NCI-H748 (cell line): ENCODE measurements at regions not wholly inside any gene's neighbourhood (a gene's known extent, or its start where the extent isn't known, plus 50 kb on each side); places are given as distances from the start of the nearest gene placed in this dataset.
"Not testable (repeated sequence)": the region's sequence is repeated elsewhere in the genome, so short reads cannot be mapped to it uniquely, and the experiment has no call there.

Experiments used
- DNase-seq: peaks from one replicate; lab custom pipeline; 2025; ENCODE audit not compliant: unreplicated experiment; lab: John Stamatoyannopoulos, UW

GRCh38 chr16:54879681-54880080, 51.0 kb upstream of the IRX5 start:
- DNase-seq, result no peak

GRCh38 chr16:54878301-54878700, 52.4 kb upstream of the IRX5 start:
- no peak for DNase-seq

- DNase-seq, result no peak
These were observed 55.2 kb upstream of the IRX5 start for GRCh38 chr16:54875443-54875842.

GRCh38 chr16:54873716-54874373, 56.8 kb upstream of the IRX5 start:
- DNase-seq, result not testable (repeated sequence)

GRCh38 chr16:54873071-54873470, 57.6 kb upstream of the IRX5 start:
- DNase-seq, result no peak

- DNase-seq, result no peak
These were observed 60.5 kb upstream of the IRX5 start for GRCh38 chr16:54870151-54870550.

- DNase-seq, result no peak
These were observed 63.3 kb upstream of the IRX5 start for GRCh38 chr16:54867302-54867832.

GRCh38 chr16:54862529-54862928, 68.1 kb upstream of the IRX5 start:
- peak; percentile 41 for DNase-seq

GRCh38 chr16:54856871-54857270, 73.8 kb upstream of the IRX5 start:
- DNase-seq, result no peak

- DNase-seq, result no peak
These were observed 83.1 kb upstream of the IRX5 start for GRCh38 chr16:54847609-54848008.

- no peak for DNase-seq
These were observed 83.5 kb upstream of the IRX5 start for GRCh38 chr16:54847207-54847606.

- DNase-seq, result no peak
These were observed 83.9 kb upstream of the IRX5 start for GRCh38 chr16:54846766-54847165.

GRCh38 chr16:54843424-54843750, 87.3 kb upstream of the IRX5 start:
- no peak for DNase-seq

GRCh38 chr16:54842743-54843423, 87.8 kb upstream of the IRX5 start:
- no peak for DNase-seq

- no peak for DNase-seq
These were observed 101.0 kb upstream of the IRX5 start for GRCh38 chr16:54829691-54830090.

- DNase-seq, result no peak
These were observed 107.8 kb upstream of the IRX5 start for GRCh38 chr16:54822892-54823291.

GRCh38 chr16:54822492-54822891, 108.2 kb upstream of the IRX5 start:
- no peak for DNase-seq

GRCh38 chr16:54821731-54822130, 108.9 kb upstream of the IRX5 start:
- DNase-seq, result no peak

GRCh38 chr16:54817940-54818574, 112.6 kb upstream of the IRX5 start:
- DNase-seq, result no peak

GRCh38 chr16:54817432-54817831, 113.2 kb upstream of the IRX5 start:
- DNase-seq, result peak; percentile 53

- no peak for DNase-seq
These were observed 114.2 kb upstream of the IRX5 start for GRCh38 chr16:54816471-54816870.

GRCh38 chr16:54815177-54815576, 115.5 kb upstream of the IRX5 start:
- no peak for DNase-seq
